HL-60 (cell line): ENCODE measurements at regions not wholly inside any gene's neighbourhood (a gene's known extent, or its start where the extent isn't known, plus 50 kb on each side); places are given as distances from the start of the nearest gene placed in this dataset.

Source experiments
- DNase-seq, 2 experiments: peaks; one replicate each; pipeline ENCODE4 v3.0.0-alpha.2; 2010 to 2020; ENCODE audit warnings: low read depth in 1 of 2, low spot score in 1 of 2
- H3K27ac ChIP-seq: fragments of 250-450 bp; sonication (Bioruptor Pico); replicated peaks from 2 replicates; pipeline ENCODE4 v1.5.1; 2020; ENCODE audit warnings: mild to moderate bottlenecking, moderate library complexity
- H3K27me3 ChIP-seq: fragments of 250-450 bp; sonication (Bioruptor Pico); 2 replicates; pipeline ENCODE4 v1.5.1; 2021; ENCODE audit warnings: mild to moderate bottlenecking, moderate library complexity; ENCODE audit not compliant: insufficient read depth, poor library complexity, severe bottlenecking
- H3K4me3 ChIP-seq: replicated peaks from 2 replicates; pipeline ENCODE4 v1.5.1; 2011; ENCODE audit warnings: mild to moderate bottlenecking, control low read depth, low read length; ENCODE audit not compliant: insufficient read depth
- CTCF ChIP-seq: IDR thresholded peaks from one replicate; pipeline ENCODE4 v1.5.1; 2011; ENCODE audit warnings: low read length, control low read depth, inconsistent platforms; ENCODE audit not compliant: insufficient read depth
- GABPA ChIP-seq: IDR thresholded peaks from 2 replicates; pipeline ENCODE4 v1.6.1; 2012; ENCODE audit warnings: low read depth
- POLR2AphosphoS5 ChIP-seq: IDR thresholded peaks from 2 replicates; pipeline ENCODE4 v1.6.1; 2012; ENCODE audit warnings: low read depth
- REST ChIP-seq: IDR thresholded peaks from 2 replicates; pipeline ENCODE4 v1.6.1; 2012; ENCODE audit warnings: low read depth; ENCODE audit not compliant: insufficient replicate concordance
- SPI1 ChIP-seq: IDR thresholded peaks from 2 replicates; pipeline ENCODE4 v1.6.1; 2012; ENCODE audit warnings: low read depth, mild to moderate bottlenecking, borderline replicate concordance

GRCh38 chr16:8005096-8005860 lies 585.0 kb downstream of the TMEM114 start:
- no peak for TF ChIP-seq GABPA
- TF ChIP-seq SPI1 = no peak
- TF ChIP-seq CTCF = no peak
- no peak for TF ChIP-seq POLR2AphosphoS5
- no peak for TF ChIP-seq REST
- H3K4me3 ChIP-seq = no peak overlapping the region
- no peak overlapping the region for H3K27ac ChIP-seq
- no peak for DNase-seq
- H3K27me3 ChIP-seq = no peaks in the 10 kb centered on the region

- Histone ChIP-seq H3K27ac (no peak overlapping the region), H3K4me3 (no peak overlapping the region), H3K27me3 (no peaks in the 10 kb centered on the region)
- TF ChIP-seq GABPA (no peak), SPI1 (no peak), POLR2AphosphoS5 (no peak), CTCF (no peak), REST (no peak)
- DNase-seq = no peak
Observed at GRCh38 chr16:7998789-7999453, 591.4 kb downstream of the TMEM114 start.

- no peak for DNase-seq
- no peaks in the 10 kb centered on the region for H3K27me3 ChIP-seq
- H3K4me3 ChIP-seq = no peak overlapping the region
- no peak overlapping the region for H3K27ac ChIP-seq
- no peak for TF ChIP-seq SPI1
- no peak for TF ChIP-seq POLR2AphosphoS5
- no peak for TF ChIP-seq CTCF
- TF ChIP-seq REST = no peak
- TF ChIP-seq GABPA = no peak
Observed at GRCh38 chr16:7997966-7998365, 592.3 kb downstream of the TMEM114 start.
